Omental fat pad (tissue), 3 donors: ENCODE measurements at regions not wholly inside any gene's neighbourhood (a gene's known extent, or its start where the extent isn't known, plus 50 kb on each side); places are given as distances from the start of the nearest gene placed in this dataset.

Experiments
- ATAC-seq: fragments of 150-250 bp; one replicate; pipeline ENCODE4 v1.9.1; 2016; ENCODE audit warnings: mild to moderate bottlenecking, moderate library complexity; ENCODE audit not compliant: low FRiP score
- DNase-seq: peaks from one replicate; pipeline ENCODE4 v3.0.0-alpha.2; 2019; ENCODE audit warnings: low spot score
- CTCF ChIP-seq, 3 donors: fragments of 450-650 bp; IDR thresholded peaks; one replicate each; pipeline ENCODE4 v1.5.1; 2016 to 2017; ENCODE audit warnings: antibody characterized with exemption in 3 of 3, mild to moderate bottlenecking in 3 of 3, moderate library complexity in 2 of 3

- TF ChIP-seq CTCF (IDR thresholded peaks at IDR 0.05): no peak
- ATAC-seq: no peak
- no peak for DNase-seq
Measured at GRCh38 chr3:163016251-163016650, 1519.6 kb downstream of the OTOL1 start.

GRCh38 chr3:163018067-163018466 is 1521.5 kb downstream of the OTOL1 start:
- ATAC-seq (no peak), DNase-seq (no peak)
- no peak for TF ChIP-seq CTCF (IDR thresholded peaks at IDR 0.05)

GRCh38 chr3:163018664-163019063 is 1522.1 kb downstream of the OTOL1 start:
- no peak for ATAC-seq
- DNase-seq: no peak
- no peak for TF ChIP-seq CTCF (IDR thresholded peaks at IDR 0.05)

GRCh38 chr3:163019260-163019659 is 1522.7 kb downstream of the OTOL1 start:
- DNase-seq: no peak
- ATAC-seq: no peak
- no peak for TF ChIP-seq CTCF (IDR thresholded peaks at IDR 0.05)

DNA sequence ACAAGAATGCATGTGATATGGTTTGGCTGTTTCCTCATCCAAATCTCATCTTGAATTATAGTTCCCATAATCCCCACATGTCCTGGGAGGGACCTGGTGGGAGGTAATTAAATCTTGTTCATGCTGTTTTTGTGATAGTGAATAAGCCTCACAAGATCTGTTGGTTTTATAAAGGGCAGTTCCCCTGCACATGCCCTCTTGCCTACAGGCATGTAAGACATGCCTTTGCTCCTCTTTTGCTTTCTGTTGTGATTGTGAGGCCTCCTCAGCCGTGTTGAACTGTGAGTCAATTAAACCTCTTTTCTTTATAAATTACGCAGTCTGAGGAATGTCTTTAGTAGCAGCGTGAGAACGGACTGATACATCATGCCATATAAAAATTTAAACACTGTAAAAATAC is 1537.0 kb downstream of the OTOL1 start:
- ATAC-seq (no peak), DNase-seq (no peak)
- no peak for TF ChIP-seq CTCF (IDR thresholded peaks at IDR 0.05)

DNA sequence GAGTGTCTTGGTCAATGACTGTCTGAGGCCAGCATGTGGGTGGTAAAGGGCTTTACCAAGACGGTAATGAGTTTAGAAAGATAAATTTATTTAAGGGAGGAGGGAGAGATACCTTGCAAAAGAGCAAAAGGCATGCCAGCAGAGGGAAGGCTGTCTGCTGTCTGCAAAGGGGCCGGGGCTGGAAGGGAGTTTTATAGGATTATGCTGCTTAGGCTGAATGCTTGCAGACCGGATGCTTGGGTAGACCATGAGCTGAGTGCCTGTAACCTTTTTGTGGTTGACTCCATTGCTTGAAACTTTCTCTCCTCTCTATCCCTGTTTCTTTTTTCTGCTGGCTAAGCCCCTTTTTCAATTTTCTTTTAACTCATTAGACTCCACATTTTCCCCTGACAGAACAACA is 1543.0 kb downstream of the OTOL1 start:
- DNase-seq (no peak), ATAC-seq (no peak)
- no peak for TF ChIP-seq CTCF (IDR thresholded peaks at IDR 0.05)

GRCh38 chr3:163043074-163043473 is 1546.5 kb downstream of the OTOL1 start:
- ATAC-seq: no peak
- no peak for DNase-seq
- no peak for TF ChIP-seq CTCF (IDR thresholded peaks at IDR 0.05)
